Glutamatergic neuron (in vitro differentiated cells): ENCODE measurements at regions not wholly inside any gene's neighbourhood (a gene's known extent, or its start where the extent isn't known, plus 50 kb on each side); places are given as distances from the start of the nearest gene placed in this dataset.

Experiments used
- DNase-seq: peaks from one replicate; pipeline ENCODE4 v3.0.0; 2022
- H3K27ac Mint-ChIP-seq: one replicate; pipeline ENCODE4 v1.8.0; 2020; ENCODE audit warnings: mild to moderate bottlenecking, mixed read lengths, inconsistent platforms; ENCODE audit not compliant: unreplicated experiment
- H3K27me3 Mint-ChIP-seq: one replicate; pipeline ENCODE4 v1.8.0; 2020; ENCODE audit warnings: mild to moderate bottlenecking, moderate library complexity, mixed read lengths, inconsistent platforms; ENCODE audit not compliant: unreplicated experiment
- H3K36me3 Mint-ChIP-seq: one replicate; pipeline ENCODE4 v1.8.0; 2020; ENCODE audit warnings: mild to moderate bottlenecking, mixed read lengths, inconsistent platforms; ENCODE audit not compliant: unreplicated experiment
- H3K4me1 Mint-ChIP-seq: one replicate; pipeline ENCODE4 v1.8.0; 2020; ENCODE audit warnings: mild to moderate bottlenecking, low read depth, mixed read lengths, inconsistent platforms; ENCODE audit not compliant: unreplicated experiment
- H3K4me3 Mint-ChIP-seq: one replicate; pipeline ENCODE4 v1.8.0; 2020; ENCODE audit warnings: mild to moderate bottlenecking, mixed read lengths, inconsistent platforms; ENCODE audit not compliant: unreplicated experiment
- H3K9me3 Mint-ChIP-seq: one replicate; pipeline ENCODE4 v1.8.0; 2020; ENCODE audit warnings: mild to moderate bottlenecking, moderate library complexity, mixed read lengths, inconsistent platforms; ENCODE audit not compliant: unreplicated experiment
- CTCF ChIP-seq: fragments of 200-600 bp; sonication (generic); IDR thresholded peaks from one replicate; pipeline ENCODE4 v1.5.0; 2021; ENCODE audit not compliant: partially characterized antibody, unreplicated experiment

- Mint-ChIP-seq H3K9me3 (no peaks in the 10 kb centered on the region), H3K4me1 (no peaks in the 10 kb centered on the region), H3K27me3 (peaks cover 2% of the 10 kb centered on the region), H3K27ac (no peak overlapping the region), H3K4me3 (no peak overlapping the region), H3K36me3 (no peaks in the 10 kb centered on the region)
- DNase-seq = no peak
- no peak for TF ChIP-seq CTCF
These were observed 83.8 kb upstream of the CLEC14A start for GRCh38 chr14:38339696-38340095.

- Mint-ChIP-seq H3K27me3 (peaks cover 2% of the 10 kb centered on the region), H3K36me3 (no peaks in the 10 kb centered on the region), H3K4me1 (no peaks in the 10 kb centered on the region), H3K4me3 (no peak overlapping the region), H3K27ac (no peak overlapping the region), H3K9me3 (no peaks in the 10 kb centered on the region)
- no peak for TF ChIP-seq CTCF
- no peak for DNase-seq
These were observed 80.4 kb upstream of the CLEC14A start for GRCh38 chr14:38336298-38336697.

GRCh38 chr14:38330275-38330674 lies 74.4 kb upstream of the CLEC14A start:
- peaks cover 5% of the 10 kb centered on the region for H3K36me3 Mint-ChIP-seq
- no peaks in the 10 kb centered on the region for H3K4me1 Mint-ChIP-seq
- no peak for DNase-seq
- H3K4me3 Mint-ChIP-seq = no peak overlapping the region
- H3K27me3 Mint-ChIP-seq = no peaks in the 10 kb centered on the region
- TF ChIP-seq CTCF = no peak
- H3K27ac Mint-ChIP-seq = no peak overlapping the region
- H3K9me3 Mint-ChIP-seq = no peaks in the 10 kb centered on the region

- H3K27me3 Mint-ChIP-seq = no peaks in the 10 kb centered on the region
- H3K4me1 Mint-ChIP-seq = no peaks in the 10 kb centered on the region
- no peak overlapping the region for H3K4me3 Mint-ChIP-seq
- no peaks in the 10 kb centered on the region for H3K9me3 Mint-ChIP-seq
- DNase-seq = no peak
- H3K27ac Mint-ChIP-seq = no peak overlapping the region
- H3K36me3 Mint-ChIP-seq = peaks cover 5% of the 10 kb centered on the region
- no peak for TF ChIP-seq CTCF
These were observed 73.4 kb upstream of the CLEC14A start for GRCh38 chr14:38329246-38329645.

GRCh38 chr14:38316922-38317321 lies 61.0 kb upstream of the CLEC14A start:
- Mint-ChIP-seq H3K27ac (no peak overlapping the region), H3K4me3 (no peak overlapping the region), H3K27me3 (no peaks in the 10 kb centered on the region), H3K9me3 (no peaks in the 10 kb centered on the region), H3K4me1 (no peaks in the 10 kb centered on the region), H3K36me3 (peaks cover 8% of the 10 kb centered on the region)
- no peak for TF ChIP-seq CTCF
- DNase-seq = no peak
